Fibroblast of lung (primary cell): ENCODE measurements at regions not wholly inside any gene's neighbourhood (a gene's known extent, or its start where the extent isn't known, plus 50 kb on each side); places are given as distances from the start of the nearest gene placed in this dataset.

Experiments
- DNase-seq, 2 donors: peaks; one replicate each; pipeline versions ENCODE4 v3.0.0 to v3.0.0-alpha.2; 2010; ENCODE audit warnings: low read depth in 2 of 2
- H2AFZ ChIP-seq: 2 replicates; pipeline ENCODE4 v1.5.1; 2012; ENCODE audit warnings: low read length, control low read depth, inconsistent platforms
- H3K27ac ChIP-seq: 2 replicates; pipeline ENCODE4 v1.5.1; 2011; ENCODE audit warnings: low read length, control low read depth; ENCODE audit not compliant: insufficient read depth
- H3K27me3 ChIP-seq: 2 replicates; pipeline ENCODE4 v1.5.1; 2011; ENCODE audit warnings: mild to moderate bottlenecking, low read length; ENCODE audit not compliant: control insufficient read depth, insufficient read depth
- H3K36me3 ChIP-seq: 2 replicates; pipeline ENCODE4 v1.5.1; 2011; ENCODE audit warnings: low read length; ENCODE audit not compliant: control insufficient read depth, insufficient read depth
- H3K4me1 ChIP-seq: 2 replicates; pipeline ENCODE4 v1.5.1; 2011; ENCODE audit warnings: low read length; ENCODE audit not compliant: control insufficient read depth, insufficient read depth; ENCODE audit errors: extremely low read depth
- H3K4me2 ChIP-seq: 2 replicates; pipeline ENCODE4 v1.5.1; 2011; ENCODE audit warnings: low read length, control low read depth; ENCODE audit not compliant: insufficient read depth; ENCODE audit errors: extremely low read depth
- H3K4me3 ChIP-seq, 4 experiments: fragments of 200-600 bp in 1 of 4; sonication (generic) in 1 of 4; replicated peaks in 1 of 4; 2 replicates each; pipeline ENCODE4 v1.5.1; 2011 to 2016; ENCODE audit warnings: low read length in 4 of 4, low read depth in 3 of 4, mild to moderate bottlenecking in 3 of 4, control low read depth in 2 of 4, inconsistent platforms in 1 of 4, mixed read lengths in 1 of 4; ENCODE audit not compliant: insufficient read depth in 1 of 4; ENCODE audit errors: control extremely low read depth in 1 of 4
- H3K79me2 ChIP-seq: 2 replicates; pipeline ENCODE4 v1.5.1; 2012; ENCODE audit warnings: mild to moderate bottlenecking, low read length, inconsistent platforms; ENCODE audit not compliant: control insufficient read depth, insufficient read depth
- H3K9ac ChIP-seq: 2 replicates; pipeline ENCODE4 v1.5.1; 2011; ENCODE audit warnings: mild to moderate bottlenecking, low read length, control low read depth; ENCODE audit not compliant: insufficient read depth
- H3K9me3 ChIP-seq: 2 replicates; pipeline ENCODE4 v1.5.1; 2012; ENCODE audit warnings: low read depth, low read length; ENCODE audit not compliant: control insufficient read depth, insufficient read depth
- H4K20me1 ChIP-seq: 2 replicates; pipeline ENCODE4 v1.5.1; 2011; ENCODE audit warnings: low read length; ENCODE audit not compliant: control insufficient read depth, insufficient read depth; ENCODE audit errors: extremely low read depth
- CTCF ChIP-seq, 2 donors: IDR thresholded peaks in 1 of 2; conservative IDR thresholded peaks in 1 of 2; 1 replicate in 1 of 2; 2 replicates in 1 of 2; pipeline ENCODE4 v1.5.1; 2011 to 2012; ENCODE audit warnings: low read length in 2 of 2, control low read depth in 1 of 2, inconsistent platforms in 1 of 2, low read depth in 1 of 2, mild to moderate bottlenecking in 1 of 2
- EZH2 ChIP-seq: IDR thresholded peaks from 2 replicates; pipeline ENCODE4 v1.5.1; 2012; ENCODE audit warnings: low read length, control low read depth, mild to moderate bottlenecking; ENCODE audit errors: missing control alignments

GRCh38 chr2:8078705-8079104, 603.2 kb upstream of the ID2 start:
- Histone ChIP-seq H3K4me1 (no peaks in the 10 kb centered on the region), H3K9me3 (no peaks in the 10 kb centered on the region)
- TF ChIP-seq EZH2, result no peak
- TF ChIP-seq CTCF (conservative IDR thresholded peaks at IDR 0.05 in 1 of 2, IDR thresholded peaks at IDR 0.05 in 1 of 2; ENCODE audit: low read depth in 1 of 2, low read length in 2 of 2), result no peak

GRCh38 chr2:8080063-8080462, 601.8 kb upstream of the ID2 start:
- H3K27ac ChIP-seq, result no peak overlapping the region
- no peak overlapping the region for H2AFZ ChIP-seq

More at GRCh38 chr2:8078705-8079104, 603.2 kb upstream of the ID2 start:
- H3K27ac ChIP-seq, result no peak overlapping the region
- H3K27me3 ChIP-seq, result no peaks in the 10 kb centered on the region
- H3K4me3 ChIP-seq, result no peak overlapping the region
- no peaks in the 10 kb centered on the region for H4K20me1 ChIP-seq
- H3K9ac ChIP-seq, result no peak overlapping the region
- no peak overlapping the region for H3K4me2 ChIP-seq
- no peak overlapping the region for H2AFZ ChIP-seq
- no peaks in the 10 kb centered on the region for H3K79me2 ChIP-seq
- H3K36me3 ChIP-seq, result no peaks in the 10 kb centered on the region
- no peak for DNase-seq

GRCh38 chr2:8081130-8081529, 600.7 kb upstream of the ID2 start:
- Histone ChIP-seq H3K4me3 (no peak overlapping the region), H3K9ac (no peak overlapping the region), H3K4me2 (no peak overlapping the region), H2AFZ (no peak overlapping the region), H3K36me3 (no peaks in the 10 kb centered on the region), H4K20me1 (no peaks in the 10 kb centered on the region), H3K4me1 (no peaks in the 10 kb centered on the region), H3K79me2 (no peaks in the 10 kb centered on the region), H3K27me3 (no peaks in the 10 kb centered on the region), H3K9me3 (no peaks in the 10 kb centered on the region), H3K27ac (no peak overlapping the region)
- DNase-seq, result no peak
- TF ChIP-seq EZH2 (no peak), CTCF (conservative IDR thresholded peaks at IDR 0.05 in 1 of 2, IDR thresholded peaks at IDR 0.05 in 1 of 2; ENCODE audit: low read depth in 1 of 2, low read length in 2 of 2) (no peak)

More at GRCh38 chr2:8080063-8080462, 601.8 kb upstream of the ID2 start:
- TF ChIP-seq CTCF (conservative IDR thresholded peaks at IDR 0.05 in 1 of 2, IDR thresholded peaks at IDR 0.05 in 1 of 2; ENCODE audit: low read depth in 1 of 2, low read length in 2 of 2), result no peak
- no peak for TF ChIP-seq EZH2
- no peaks in the 10 kb centered on the region for H3K4me1 ChIP-seq
- H3K9ac ChIP-seq, result no peak overlapping the region
- H3K79me2 ChIP-seq, result no peaks in the 10 kb centered on the region
- no peak overlapping the region for H3K4me3 ChIP-seq
- no peaks in the 10 kb centered on the region for H3K27me3 ChIP-seq
- H3K9me3 ChIP-seq, result no peaks in the 10 kb centered on the region
- no peak overlapping the region for H3K4me2 ChIP-seq
- H4K20me1 ChIP-seq, result no peaks in the 10 kb centered on the region
- DNase-seq, result no peak
- H3K36me3 ChIP-seq, result no peaks in the 10 kb centered on the region
